Ovary (tissue), 3 donors: ENCODE measurements at regions not wholly inside any gene's neighbourhood (a gene's known extent, or its start where the extent isn't known, plus 50 kb on each side); places are given as distances from the start of the nearest gene placed in this dataset.

Experiments
- CTCF ChIP-seq, 3 donors: fragments of 450-650 bp in 2 of 3; fragments of 200-600 bp in 1 of 3; IDR thresholded peaks; one replicate each; pipeline versions ENCODE4 v1.5.1 to v1.8.0; 2016 to 2022; ENCODE audit warnings: antibody characterized with exemption in 3 of 3, mild to moderate bottlenecking in 1 of 3
- POLR2A ChIP-seq: fragments of 450-650 bp; IDR thresholded peaks from one replicate; pipeline ENCODE4 v1.6.1; 2017; ENCODE audit warnings: antibody characterized with exemption, mild to moderate bottlenecking, moderate library complexity
- donor health status: DM: no; HTN: no; CAD: no.

GRCh38 chr9:105151686-105151995 is 92.8 kb upstream of the SLC44A1 start:
- TF ChIP-seq CTCF (IDR thresholded peaks at IDR 0.05), result no peak
- TF ChIP-seq POLR2A, result no peak
